ENCODE measurements at regions not wholly inside any gene's neighbourhood (a gene's known extent, or its start where the extent isn't known, plus 50 kb on each side); places are given as distances from the start of the nearest gene placed in this dataset.

DNA sequence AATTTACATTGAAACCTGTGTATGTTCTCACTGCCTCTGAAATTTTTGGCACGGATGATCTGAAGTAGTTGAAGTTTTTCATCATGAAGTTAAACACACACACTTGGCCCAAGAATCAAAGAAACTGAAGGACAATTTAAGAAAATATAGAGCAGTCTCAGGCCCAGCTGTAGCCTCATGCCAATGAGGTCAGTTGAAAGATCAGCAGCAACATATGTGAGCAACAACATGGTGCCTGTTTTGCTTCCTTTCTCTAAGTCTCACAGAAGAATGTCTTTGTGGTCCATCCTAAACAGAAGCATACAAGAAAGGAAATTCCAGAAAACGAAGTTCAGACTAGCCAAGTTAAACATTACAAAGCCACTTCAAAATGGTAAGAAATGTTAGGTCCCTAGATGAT is 1737.2 kb downstream of the MAT2B start:
- TF ChIP-seq, protein P1, sequence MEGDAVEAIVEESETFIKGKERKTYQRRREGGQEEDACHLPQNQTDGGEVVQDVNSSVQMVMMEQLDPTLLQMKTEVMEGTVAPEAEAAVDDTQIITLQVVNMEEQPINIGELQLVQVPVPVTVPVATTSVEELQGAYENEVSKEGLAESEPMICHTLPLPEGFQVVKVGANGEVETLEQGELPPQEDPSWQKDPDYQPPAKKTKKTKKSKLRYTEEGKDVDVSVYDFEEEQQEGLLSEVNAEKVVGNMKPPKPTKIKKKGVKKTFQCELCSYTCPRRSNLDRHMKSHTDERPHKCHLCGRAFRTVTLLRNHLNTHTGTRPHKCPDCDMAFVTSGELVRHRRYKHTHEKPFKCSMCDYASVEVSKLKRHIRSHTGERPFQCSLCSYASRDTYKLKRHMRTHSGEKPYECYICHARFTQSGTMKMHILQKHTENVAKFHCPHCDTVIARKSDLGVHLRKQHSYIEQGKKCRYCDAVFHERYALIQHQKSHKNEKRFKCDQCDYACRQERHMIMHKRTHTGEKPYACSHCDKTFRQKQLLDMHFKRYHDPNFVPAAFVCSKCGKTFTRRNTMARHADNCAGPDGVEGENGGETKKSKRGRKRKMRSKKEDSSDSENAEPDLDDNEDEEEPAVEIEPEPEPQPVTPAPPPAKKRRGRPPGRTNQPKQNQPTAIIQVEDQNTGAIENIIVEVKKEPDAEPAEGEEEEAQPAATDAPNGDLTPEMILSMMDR (IDR thresholded peaks at IDR 0.05; ENCODE audit: low read depth, low read length): no peak
- TF ChIP-seq POLR2A (IDR thresholded peaks at IDR 0.05; ENCODE audit: extremely low read depth, insufficient read length): no peak

All from NB4 (cell line).